SKM-1 treated with dmso at 0.1 percent for 144 hours (cell line): ENCODE measurements at regions not wholly inside any gene's neighbourhood (a gene's known extent, or its start where the extent isn't known, plus 50 kb on each side); places are given as distances from the start of the nearest gene placed in this dataset.
A peak's percentile ranks its signal among the peaks of the same experiment; 100 is the strongest.

ENCODE experiments used
- DNase-seq: peaks from one replicate; lab custom pipeline; 2025; ENCODE audit not compliant: unreplicated experiment; lab: John Stamatoyannopoulos, UW

DNA sequence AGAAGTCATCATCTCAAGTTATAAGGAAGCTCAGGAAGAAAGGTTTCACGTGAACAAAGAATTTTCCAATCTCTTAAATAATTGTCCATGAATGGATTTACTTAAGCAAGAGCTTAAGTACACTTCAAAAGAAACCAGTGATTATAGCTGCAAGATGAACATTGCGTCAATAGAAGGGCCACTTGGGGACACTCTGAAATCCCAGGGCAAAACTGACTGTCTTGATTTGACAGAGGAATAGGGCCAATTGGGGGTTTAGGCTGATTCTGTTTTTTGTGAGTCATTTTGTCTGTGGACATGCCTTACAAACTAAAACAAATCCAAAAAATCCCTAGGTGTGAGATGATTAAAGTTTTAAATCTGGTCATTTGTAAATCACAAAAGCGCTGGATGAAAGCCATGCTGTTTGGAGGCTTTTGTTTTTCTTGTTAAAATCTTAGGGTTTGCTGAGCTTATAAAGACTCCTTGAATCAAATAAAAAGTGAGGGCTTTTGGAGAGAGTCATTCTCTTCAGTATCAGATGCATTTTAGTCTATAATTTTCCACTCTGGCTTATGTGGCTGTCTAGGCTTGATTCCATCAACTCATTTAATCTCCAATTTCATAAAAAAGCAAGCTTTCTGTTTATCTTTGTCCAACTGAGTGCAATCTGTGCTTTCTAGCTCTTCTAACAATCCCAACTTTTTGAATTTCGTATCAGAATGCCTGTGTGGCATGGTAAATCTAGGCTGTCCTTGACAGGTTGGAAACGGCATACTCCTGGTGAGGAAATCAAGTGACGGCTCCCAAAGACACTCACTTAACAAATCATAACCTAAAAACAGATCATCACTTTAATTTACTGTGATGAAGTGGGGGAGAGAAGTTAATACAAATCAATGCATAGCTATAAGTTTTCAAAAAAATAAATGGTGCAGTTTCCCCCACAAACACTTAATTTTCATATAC lies 98.2 kb upstream of the SOX9 start:
- DNase-seq: no peak

DNA sequence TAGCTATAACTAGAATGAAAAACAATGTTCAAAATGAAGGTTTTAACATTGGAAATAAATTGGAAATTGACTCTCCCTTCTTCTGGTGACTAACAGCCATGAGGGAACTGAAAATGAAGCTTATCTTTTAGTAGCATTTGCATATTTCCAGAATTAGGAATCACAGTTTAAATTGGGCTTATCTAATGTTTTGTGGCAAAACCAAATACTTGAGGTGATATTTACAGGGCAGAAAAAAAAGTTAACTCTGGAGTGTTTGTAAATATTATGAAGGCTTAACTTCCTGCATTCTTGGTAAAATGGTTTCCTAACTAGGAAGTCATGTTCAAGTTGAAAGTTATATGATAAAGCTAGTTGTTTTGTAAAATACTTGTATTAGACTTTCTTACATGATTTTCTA lies 96.4 kb upstream of the SOX9 start:
- DNase-seq: no peak

DNA sequence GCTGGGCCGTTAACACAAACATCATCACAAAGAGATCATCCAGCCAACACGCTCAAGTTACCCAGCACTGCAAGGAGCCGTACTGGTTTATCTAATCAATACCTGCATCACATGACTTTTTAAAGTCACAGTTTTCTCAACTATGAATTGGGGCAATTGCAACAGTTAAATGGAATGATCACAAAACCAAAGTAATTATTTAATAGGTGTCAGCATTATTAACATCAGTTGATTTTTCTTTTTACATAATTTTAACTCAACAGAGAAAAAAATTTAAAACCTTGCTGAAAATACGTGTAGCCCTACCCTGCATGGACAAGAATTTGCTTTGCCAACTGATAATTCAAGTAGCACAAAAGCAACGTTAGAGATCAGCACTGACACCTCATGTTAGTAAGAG lies 95.7 kb upstream of the SOX9 start:
- no peak for DNase-seq

DNA sequence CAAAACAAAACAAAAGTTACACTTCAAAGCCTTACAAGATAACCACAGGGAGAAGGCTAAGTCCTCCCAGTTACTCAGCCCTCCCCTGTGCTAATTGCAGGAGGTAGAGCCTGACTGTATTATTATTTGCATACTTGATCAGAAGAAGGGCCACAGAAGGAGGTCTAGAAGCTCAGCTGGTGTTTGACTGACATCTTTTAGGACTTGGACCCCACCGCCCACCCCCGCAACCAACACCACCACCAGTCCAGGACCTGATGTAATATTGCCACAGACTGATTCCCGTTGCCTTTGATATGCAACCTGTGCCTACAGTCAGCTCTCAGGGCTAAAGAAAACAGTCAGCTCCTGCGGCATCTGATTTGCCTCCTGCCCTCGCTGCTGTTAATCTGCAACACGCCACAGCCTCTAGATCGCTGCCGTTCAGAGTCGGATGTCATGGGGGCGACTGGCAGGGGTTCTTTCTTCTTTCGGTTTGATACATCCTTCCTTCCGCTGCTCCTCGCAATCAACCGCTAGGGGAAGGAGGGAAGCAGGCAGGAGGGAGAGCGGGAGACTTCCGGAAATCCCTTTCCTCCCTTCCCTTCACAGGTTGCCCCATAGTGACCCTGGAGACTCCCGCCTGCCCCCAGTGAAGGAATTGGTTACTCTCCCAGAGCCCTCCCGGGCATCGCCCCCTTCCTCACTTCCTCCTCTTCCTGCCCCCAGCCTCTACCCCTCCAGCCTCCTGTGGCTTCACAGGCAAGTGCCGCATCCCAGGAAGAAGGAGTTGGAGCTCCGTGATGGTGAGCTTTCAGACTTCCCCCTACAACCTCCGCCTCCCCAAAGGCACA lies 90.5 kb upstream of the SOX9 start:
- peak; percentile 6 for DNase-seq

DNA sequence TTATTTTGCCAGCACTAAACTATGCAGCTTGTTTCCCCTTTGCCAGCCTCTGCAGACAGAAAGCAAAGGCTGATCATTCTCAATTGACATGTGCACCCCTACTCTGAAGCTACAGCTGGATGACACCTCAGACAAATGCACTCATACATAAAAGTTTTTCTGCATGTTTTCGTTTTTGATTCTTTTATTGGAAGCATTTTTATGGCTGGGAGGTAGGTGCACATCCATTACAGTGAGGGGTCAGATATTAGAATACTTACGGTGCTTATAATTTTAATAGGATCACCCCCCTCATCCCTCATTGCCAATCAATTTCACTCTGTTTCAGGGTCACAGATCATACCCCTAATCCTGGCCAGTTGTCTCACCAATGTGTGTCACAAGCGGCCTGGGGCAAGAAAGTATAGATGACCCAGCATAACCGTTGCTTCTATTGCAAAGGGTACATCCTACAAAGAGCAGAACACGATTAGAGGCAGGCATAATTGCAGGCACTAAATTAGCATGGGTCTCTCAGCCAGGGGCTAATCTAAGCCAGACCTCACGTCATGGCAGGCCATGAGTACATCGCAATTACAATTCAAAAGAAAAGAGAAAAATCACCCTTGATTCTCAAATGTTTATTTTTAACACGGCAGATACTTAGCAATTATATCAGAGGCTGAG lies 89.5 kb upstream of the SOX9 start:
- no peak for DNase-seq

DNA sequence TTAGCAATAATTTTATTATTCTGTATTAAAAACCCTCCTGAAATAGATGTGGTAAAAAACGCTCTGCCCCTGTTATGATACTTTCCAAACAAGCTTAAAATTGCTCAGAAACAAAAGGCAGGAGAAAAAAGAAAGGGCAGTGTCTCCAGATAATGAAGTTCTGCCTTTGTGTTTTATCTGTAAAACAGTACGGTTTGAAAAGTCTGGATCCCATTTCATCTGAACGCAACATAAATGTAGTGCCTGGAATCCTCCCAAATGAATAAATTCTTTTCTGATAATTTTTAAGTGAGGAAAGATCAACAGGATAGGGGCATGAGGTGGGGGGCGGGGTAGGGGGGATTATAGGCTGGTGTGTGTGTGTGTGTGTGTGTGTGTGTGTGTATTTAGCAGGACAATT lies 87.5 kb upstream of the SOX9 start:
- DNase-seq: no peak

DNA sequence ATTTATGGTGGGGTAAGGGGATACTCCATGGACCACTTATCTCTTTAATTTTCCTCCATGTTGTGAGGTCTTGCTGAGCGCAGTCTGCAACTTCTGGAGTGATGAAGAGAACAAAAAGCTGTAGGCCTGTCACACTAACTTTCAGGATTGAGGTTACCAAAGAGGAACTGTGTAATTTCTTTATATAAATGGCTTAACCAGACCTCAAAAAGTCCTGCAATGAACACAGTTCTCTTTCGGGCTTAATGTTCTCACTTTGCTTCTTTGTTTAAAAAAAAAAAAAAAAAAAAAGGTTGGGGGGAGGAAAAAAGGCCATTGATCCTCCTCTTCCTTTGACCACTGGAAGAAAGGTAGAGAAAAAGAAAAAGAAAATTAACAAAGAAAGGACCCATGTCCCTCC lies 86.8 kb upstream of the SOX9 start:
- DNase-seq: no peak

DNA sequence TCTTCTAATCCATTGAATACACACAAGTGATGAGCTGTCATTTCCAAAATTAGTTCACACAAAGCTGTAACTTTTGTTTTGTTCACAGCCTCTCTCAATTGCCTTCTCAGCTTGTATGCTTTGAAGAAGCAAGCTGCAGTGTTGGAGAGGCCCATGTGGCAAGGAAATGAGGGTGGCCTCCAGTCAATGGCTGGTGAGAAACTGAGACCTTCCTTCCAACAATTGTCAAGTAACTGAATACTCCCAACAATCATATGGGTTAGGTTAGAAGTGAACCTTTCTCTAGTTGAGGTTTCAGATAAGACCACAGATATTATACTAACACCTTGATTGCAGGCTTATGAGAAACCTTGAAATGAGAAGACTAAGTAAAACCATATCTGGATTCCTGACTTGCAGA lies 82.4 kb upstream of the SOX9 start:
- no peak for DNase-seq

DNA sequence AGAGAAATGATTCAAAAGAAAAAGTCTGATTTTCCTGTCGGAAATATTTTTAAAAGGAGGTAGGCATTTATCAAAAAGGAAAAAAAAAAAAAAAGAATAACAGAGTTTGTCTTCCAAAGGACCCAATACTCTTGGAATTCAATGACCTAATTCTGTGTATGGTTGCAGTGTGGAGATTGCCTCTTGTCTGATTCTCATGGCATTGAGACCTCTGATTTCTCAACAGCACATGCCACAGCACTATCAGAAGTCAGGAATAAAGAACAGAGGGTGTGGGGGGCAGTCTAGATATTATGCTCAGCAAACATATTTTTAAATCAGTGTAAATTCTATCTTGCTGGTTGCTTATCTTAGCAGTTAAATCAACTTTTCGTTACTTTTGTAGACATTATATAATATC lies 81.3 kb upstream of the SOX9 start:
- DNase-seq: no peak

DNA sequence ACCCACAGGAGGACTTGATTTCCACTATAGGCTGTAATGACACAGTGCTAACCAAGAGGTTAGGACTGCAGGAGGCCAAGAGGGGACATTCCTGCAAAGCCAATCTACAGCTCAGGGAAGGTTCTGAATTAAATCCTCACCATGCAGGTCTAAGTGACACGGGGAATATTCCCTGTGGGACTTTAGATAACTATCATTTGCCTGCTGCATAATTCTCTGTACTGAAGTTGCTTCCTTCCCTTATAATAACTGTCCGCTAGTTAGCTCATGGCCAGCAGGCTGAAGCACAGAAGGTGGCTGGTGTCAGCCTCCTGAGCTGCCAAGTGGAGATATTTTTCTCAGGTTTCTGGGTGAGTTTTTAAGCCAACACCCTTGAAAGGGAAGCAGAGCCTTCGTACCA lies 74.6 kb upstream of the SOX9 start:
- DNase-seq: no peak

DNA sequence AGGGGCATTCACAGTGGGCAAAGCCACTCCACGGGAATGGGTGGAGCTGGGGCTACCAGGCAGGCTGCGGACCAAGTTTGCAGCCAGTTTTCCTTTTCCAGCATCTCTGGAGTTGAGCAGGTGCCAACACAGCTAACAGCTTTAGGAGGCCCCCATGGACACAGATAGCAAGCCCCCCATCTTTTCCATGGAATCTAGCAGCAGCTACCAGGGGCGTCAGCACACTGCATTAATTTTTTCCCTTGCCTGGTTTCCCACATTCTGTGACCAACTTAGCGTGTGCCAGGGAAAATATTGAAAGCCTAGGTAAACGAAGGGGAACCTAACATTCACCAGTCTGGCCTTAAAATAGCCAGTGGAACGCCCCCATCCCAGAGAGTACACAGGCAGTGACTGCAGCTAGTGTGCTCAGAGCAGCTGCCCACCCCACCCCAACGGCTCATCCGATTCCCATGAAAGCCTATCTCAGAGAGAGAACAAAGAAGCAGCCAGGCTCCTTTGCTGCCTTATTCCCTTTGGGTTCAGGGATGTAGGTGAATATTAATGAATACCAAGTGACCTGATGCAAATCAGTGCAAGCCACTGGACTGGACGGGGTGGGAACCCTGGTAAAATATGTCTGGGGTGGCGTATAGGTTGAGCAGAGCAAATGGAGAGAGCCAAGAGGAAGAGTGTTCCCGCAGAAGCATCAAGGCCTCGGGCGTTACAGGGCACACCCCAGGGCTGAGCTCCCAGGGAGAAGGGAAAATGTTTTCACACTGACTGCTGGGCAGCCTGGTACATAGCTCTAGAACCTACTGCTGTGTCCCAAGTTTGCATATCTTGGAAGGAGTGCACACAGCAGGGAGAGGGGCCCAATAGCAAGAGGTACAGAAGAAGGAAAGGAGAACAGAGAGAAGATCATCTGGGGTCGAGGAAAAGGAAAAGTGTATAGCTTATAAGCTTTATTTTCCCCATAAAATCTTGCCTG lies 73.9 kb upstream of the SOX9 start:
- no peak for DNase-seq

DNA sequence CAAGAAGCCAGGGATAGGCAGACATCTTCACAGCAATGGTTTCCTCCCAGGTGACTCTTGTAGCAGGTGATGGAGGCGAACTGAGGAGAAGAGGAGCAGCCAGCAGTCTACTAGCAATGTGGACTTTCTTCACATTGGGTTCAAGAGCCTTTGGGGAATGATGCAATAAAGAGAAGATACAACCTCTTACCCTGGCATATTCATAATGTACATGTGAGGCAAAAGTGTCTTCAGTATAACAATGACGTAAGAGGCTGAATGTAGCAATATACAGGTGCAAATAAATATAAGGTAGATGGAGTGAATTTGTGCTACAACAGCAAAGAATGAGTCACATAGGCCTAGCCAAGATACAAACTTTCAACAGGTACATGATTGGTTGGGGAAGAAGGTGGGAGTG lies 70.9 kb upstream of the SOX9 start:
- DNase-seq: no peak

DNA sequence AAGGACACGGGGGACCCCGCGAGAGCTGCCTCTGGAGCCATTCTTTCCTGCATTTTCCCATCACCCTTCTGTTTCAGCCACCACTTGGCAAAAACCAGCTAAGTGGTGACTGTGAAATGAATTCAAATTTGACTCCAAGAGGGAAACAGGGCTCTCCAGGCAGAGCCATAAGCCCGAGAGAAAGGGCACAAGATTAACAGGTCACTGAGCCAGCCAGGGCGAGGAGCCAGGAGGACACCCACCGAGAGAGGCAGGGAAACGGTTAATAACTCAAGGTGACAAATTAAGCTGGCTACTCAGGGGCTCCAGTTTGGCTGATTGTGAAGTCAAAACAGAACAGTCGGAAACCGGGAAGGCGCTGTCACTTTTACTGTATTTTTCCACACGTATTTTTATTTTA lies 67.8 kb upstream of the SOX9 start:
- no peak for DNase-seq

DNA sequence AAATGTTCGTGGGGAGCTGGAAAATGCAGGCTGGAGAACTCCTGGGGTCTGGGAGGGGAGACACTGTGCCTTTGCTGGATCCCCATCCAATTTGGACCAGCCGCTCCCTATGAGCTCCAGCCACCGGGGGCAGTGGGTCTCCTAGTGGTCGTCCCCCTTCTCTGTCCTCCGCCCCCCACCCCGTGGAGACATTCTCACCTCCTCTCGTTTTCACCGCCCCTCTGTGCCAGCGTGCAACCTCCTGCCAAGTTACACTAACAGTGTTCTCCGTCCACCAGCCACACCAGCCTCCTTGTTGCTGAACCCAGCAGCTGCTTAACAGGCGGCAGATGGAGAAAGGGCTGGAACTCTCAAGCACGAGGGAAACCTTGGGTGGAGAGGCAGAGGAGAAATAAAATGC lies 67.4 kb upstream of the SOX9 start:
- no peak for DNase-seq

DNA sequence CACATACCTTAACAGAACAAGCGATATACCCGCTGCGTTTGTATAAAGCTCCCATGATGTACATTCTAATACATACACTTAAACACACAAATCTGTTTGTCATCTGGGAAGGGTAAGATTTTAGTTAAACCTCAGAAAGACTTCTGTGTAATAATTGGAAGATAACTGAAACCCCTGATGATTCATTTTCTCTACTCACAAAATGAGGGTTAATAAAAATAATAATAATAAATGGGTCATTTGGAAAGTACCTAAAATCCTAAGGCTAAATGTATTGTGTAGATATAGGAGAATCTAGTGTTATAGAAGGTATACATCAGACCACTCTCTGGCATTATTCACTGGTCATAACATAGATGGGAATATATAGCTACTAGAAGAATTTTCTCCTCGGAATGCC lies 64.7 kb upstream of the SOX9 start:
- DNase-seq: no peak

DNA sequence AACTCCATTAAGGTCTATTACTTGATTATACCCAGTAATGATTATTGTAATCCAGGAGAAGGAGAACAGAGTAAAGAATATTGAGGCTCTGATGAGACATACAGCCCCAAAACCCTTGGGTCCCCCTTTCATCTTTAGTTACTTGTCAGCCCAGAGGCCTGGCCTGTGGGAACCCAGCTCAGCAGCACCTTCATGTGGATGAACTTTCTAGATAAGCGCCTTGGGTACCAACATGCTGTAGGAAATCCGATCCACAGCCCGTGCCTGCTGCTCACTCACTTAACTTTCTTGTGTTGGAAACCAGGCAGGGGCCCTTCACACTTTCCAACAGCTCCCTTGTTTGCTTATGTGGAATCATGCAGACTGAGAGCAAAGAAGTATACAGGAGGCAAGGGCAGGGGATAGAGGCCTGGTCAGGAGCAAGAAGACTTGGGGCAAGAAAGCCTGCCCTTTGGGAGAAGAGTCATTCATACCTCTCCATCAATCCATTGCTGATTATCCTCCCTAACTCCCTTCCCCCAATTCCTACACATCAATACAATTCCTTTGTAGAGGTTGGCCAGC lies 64.0 kb upstream of the SOX9 start:
- DNase-seq: no peak

DNA sequence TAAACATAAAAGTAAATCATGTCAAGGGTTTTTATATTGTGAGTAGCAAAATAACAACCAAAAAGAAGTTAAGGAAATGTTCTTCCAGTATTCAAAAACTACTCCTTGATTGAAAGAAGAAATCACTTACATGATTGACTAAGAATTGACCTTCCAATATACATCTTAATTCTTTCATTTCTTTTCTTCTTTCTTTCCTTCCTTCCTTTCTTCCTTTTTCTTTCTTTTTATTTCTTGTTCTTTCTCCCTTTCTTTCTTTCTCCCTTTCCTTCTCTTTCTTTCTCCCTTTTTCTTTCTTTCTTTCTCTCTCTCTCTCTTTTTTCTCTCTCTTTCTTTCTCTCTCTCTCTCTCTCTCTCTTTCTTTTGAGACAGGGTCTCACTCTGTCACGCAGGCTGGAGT lies 60.7 kb upstream of the SOX9 start:
- no peak for DNase-seq

DNA sequence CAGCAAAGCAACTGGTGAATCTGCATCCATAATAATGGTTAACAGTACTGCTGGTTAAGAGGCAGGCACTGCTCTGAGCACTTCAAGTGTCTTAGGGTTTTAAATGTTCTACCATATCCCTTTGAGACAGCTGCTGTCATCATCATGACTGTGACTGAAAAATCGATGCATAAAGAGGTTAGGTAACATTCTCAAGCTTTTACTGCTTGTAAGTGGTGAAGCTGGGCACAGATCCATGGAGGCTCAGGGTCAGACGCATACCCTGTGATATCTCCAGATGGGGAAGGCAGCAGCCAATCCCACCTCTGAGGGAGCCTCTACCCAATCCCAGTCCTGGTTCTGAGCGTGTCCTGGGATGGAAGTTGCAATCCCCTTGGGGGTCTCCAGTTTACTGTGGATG lies 57.6 kb upstream of the SOX9 start:
- no peak for DNase-seq

DNA sequence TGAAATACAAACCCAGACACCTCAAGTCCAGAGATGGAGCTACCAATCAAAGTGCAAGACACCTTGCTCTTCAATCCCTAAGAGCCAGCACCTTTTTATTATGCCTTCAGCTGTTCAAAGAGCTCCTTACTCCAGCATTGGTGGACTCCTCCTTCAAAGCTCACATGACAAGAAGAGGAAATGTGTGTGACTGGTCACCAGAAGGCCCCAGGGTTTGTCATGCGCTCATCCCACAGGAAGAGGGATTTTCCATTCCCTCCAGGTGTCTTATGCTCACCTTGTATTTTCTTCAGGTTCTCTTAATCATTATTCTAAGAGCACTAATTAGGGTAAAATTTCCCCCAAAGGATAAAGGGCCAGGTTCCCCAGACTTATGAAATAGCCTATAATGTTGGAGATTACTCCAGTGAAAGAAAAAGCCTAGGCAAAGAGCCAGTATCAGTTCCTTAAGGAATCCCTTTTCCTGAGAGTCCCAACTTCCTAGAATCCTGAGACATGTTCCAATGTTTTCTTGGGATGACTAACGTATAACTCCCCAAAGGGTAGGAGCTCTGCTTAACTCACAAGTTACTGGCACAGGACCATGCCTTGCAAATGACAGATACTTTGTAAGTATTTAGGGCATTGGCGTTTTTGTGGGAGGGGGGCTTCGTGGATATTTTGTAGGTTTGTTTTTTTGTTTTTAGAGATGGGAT lies 56.9 kb upstream of the SOX9 start:
- DNase-seq: no peak
